Putamen (tissue), 1 donor: ENCODE measurements at regions not wholly inside any gene's neighbourhood (a gene's known extent, or its start where the extent isn't known, plus 50 kb on each side); places are given as distances from the start of the nearest gene placed in this dataset.
"Not testable (repeated sequence)": the region's sequence is repeated elsewhere in the genome, so short reads cannot be mapped to it uniquely, and the experiment has no call there.

Experiments used
- DNase-seq: peaks from one replicate; pipeline ENCODE4 v3.0.0-alpha.2; 2016; ENCODE audit warnings: low spot score

GRCh38 chr11:95647355-95647754 lies 142.2 kb downstream of the FAM76B start:
- DNase-seq, result no peak

GRCh38 chr11:95641495-95641894 lies 148.1 kb downstream of the FAM76B start:
- no peak for DNase-seq

GRCh38 chr11:95638501-95638900 lies 151.1 kb downstream of the FAM76B start:
- no peak for DNase-seq

- DNase-seq, result no peak
Measured at GRCh38 chr11:95625164-95625900, 164.2 kb downstream of the FAM76B start.

GRCh38 chr11:95616256-95616804 lies 173.3 kb downstream of the FAM76B start:
- no peak for DNase-seq

DNA sequence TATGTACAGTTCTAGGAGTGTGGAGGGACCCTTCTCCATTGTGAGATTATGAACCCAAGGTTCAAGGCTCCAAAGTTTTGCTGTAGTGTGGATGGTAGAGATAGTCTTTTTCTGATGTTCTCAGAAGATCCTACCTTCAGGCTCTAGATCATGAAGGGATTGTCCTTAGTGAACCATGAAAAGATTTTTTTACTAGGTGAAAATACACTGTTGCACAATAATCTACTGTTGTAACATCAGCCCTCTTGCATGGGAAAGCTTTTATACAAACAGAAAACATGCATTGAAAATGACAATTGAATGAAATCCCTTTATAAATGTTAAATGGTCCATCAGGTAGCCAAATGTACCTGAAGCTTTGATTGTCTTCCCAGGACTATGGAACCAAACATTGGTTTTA lies 177.8 kb downstream of the FAM76B start:
- no peak for DNase-seq

DNA sequence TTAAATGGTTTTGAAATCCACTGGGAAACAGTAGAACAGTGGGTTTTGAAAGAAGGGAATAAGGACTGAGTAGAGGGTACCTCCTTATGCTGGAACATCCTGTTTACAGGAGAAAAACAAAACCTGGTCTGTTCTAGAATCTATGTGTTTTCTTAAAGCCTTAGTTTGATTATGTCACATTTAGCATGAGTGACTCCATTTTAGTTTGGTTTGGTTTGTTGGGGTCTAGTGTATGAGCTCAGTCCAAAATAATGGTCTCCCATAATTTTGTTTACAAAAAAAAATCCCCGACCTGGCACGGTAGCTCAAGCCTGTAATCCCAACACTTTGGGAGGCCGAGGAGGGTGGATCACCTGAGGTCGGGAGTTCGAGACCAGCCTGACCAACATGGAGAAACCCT lies 179.4 kb downstream of the FAM76B start:
- not testable (repeated sequence) for DNase-seq

DNA sequence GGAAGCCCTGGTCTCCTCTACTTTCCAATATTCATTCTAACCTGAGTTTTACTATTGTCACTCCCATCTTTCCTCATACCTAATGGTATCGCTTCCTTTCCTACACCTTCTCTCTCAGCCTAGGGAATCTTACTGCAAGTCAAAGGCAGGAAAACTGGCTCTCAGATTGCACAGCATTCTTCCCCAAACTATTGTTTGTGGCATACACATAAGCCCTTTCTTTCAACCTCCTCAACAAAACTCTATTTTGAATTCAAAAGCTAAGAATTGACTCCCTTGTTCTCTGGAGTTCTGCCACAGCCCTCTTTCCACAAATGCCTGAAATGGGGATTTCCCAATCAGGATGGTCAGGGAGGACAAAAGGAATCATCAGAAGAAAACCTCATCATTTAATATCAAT lies 181.5 kb downstream of the FAM76B start:
- DNase-seq, result no peak

DNA sequence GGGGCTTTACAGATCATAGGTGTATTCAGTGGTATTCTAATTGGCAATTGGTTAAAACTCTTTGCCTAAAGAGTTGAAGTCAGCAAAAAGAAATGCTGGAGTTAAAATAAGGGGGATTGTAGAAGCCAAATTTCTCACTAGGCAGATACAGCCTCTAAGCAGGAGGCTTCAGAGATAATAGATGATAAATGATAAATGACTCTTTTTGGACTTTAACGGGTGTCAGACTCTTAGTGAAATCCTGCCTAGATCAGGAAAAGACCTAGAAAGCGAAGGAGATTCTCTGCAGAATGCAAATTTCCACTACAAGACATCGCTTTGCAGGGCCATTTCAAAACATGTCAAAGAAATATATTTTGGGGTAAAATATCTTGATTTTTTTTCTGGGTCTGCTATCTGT lies 182.8 kb downstream of the FAM76B start:
- DNase-seq, result no peak

- DNase-seq, result no peak
Measured at GRCh38 chr11:95605271-95605940, 184.2 kb downstream of the FAM76B start.

DNA sequence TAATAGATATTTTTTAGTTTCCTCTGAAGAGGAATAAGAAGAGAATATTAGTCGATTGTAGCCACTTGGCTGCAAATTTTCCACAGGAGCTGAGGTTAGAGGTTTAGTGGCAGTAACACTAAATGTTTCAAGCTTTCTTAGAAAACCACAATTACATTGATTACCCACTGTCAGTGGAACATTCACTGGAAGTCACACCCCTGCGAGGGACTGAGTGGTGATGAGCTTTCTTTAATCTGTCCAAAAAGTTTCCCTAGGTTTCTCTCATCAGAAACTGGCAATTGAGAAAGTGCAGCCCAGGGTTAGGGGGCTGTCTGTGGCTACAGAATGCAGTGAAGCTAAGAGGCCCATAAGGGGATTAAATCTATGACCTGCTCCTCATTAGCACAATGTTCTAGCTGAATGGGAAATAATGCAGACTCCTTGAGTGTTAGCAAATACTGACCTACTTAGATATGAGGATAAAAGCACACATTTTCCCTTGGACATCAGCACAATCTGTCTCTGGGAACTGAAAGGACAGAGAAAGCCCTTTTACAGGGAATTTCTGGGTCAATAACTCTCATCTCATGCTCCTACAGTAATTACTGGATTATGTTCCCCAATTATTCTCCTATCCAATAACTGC lies 189.5 kb downstream of the FAM76B start:
- DNase-seq, result no peak

GRCh38 chr11:95595973-95596489 lies 193.6 kb downstream of the FAM76B start:
- no peak for DNase-seq

GRCh38 chr11:95595541-95595940 lies 194.0 kb downstream of the FAM76B start:
- no peak for DNase-seq

GRCh38 chr11:95593111-95593510 lies 196.5 kb downstream of the FAM76B start:
- no peak for DNase-seq

GRCh38 chr11:95592471-95592870 lies 197.1 kb downstream of the FAM76B start:
- DNase-seq, result no peak

DNA sequence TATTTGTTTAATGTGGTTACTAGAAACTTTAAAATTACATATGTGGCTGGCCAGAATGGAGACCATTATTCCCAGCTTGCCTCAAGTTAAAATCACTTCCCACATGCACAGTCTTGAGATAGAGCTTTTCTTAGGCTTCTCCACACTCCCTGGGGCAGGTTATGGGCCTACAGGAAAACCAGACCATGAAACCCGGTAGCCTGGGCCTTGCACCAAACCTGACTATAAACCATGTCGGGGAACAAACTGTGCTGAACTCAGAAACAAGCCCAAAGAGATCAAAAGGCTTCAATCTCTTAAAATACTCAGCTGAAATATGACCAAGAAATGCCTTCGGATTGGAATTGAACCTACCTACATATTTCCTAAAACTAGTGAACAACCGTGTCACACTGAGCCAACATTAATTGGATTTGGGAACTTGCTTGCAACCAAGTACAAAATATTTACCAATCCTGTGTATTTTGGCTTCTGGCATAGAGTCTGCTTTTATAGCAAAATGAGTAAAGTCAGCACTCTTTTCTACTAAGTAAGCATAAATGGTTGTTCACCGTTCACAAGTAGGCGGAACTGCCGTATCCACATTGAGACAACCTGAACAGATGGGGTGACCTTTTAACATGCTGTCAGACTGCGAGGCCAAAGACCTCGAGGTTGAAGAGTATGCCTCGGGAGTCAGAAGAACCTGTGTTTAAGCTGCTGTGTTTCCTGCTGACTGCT lies 199.5 kb downstream of the FAM76B start:
- DNase-seq, result no peak

GRCh38 chr11:95588821-95589220 lies 200.8 kb downstream of the FAM76B start:
- no peak for DNase-seq

DNA sequence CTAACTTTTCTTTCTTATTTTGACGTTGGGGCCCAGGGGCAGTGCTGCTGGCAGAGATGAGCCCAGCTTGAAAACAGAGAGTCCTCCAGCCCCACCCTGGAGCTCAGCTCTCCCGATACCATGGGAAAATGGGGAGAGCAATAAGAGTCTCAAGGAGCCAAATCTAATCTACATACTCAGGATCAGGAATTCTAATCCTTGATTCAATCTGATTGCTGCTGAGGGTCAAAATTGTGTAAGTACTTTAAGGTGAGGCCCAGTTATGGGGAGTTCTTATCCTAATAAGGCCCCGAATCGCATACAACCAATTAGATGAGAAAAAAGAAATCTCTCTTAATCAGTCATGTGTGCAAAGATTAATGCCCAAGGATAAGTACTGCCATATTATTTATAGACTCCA lies 202.9 kb downstream of the FAM76B start:
- DNase-seq, result no peak

- no peak for DNase-seq
Measured at GRCh38 chr11:95586155-95586554, 203.4 kb downstream of the FAM76B start.

DNA sequence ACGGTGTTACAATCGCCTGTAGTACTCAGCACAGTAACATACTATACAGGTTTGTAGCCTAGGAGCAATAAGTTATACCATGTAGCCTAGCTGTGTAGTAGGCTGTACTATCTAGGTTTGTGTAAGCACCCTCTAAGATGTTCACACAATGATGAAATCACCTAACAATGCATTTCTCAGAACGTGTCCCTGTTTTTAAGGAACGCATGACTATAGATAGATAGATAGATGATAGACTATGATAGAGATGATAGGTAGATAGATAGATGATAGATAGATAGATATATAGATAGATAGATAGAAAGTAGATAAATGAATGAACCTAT lies 203.9 kb downstream of the FAM76B start:
- no peak for DNase-seq

- no peak for DNase-seq
Measured at GRCh38 chr11:95585069-95585751, 204.4 kb downstream of the FAM76B start.

GRCh38 chr11:95584589-95584988 lies 205.0 kb downstream of the FAM76B start:
- no peak for DNase-seq
